HCT116 (cell line): ENCODE measurements at regions not wholly inside any gene's neighbourhood (a gene's known extent, or its start where the extent isn't known, plus 50 kb on each side); places are given as distances from the start of the nearest gene placed in this dataset.

Experiments
- CTCF ChIP-seq, 3 experiments: fragments of 200-600 bp in 1 of 3; sonication (generic) in 1 of 3; IDR thresholded peaks in 2 of 3; conservative IDR thresholded peaks in 1 of 3; 2 replicates each; pipeline ENCODE4 v1.5.1; 2012 to 2017; ENCODE audit warnings: low read depth in 2 of 3, low read length in 2 of 3, antibody characterized with exemption in 1 of 3, borderline replicate concordance in 1 of 3, control low read depth in 1 of 3, mild to moderate bottlenecking in 1 of 3, mixed read lengths in 1 of 3, mixed run types in 1 of 3, moderate library complexity in 1 of 3; ENCODE audit not compliant: insufficient read depth in 1 of 3
- MAX ChIP-seq: IDR thresholded peaks from 2 replicates; pipeline ENCODE4 v1.6.1; 2012
- POLR2A ChIP-seq: IDR thresholded peaks from 2 replicates; pipeline ENCODE4 v1.7.0; 2011; ENCODE audit warnings: borderline replicate concordance; ENCODE audit not compliant: insufficient read depth, insufficient read length; ENCODE audit errors: extremely low read depth
- SP1 ChIP-seq: IDR thresholded peaks from 2 replicates; pipeline ENCODE4 v1.6.1; 2012; ENCODE audit warnings: low read depth

GRCh38 chr5:97553604-97554452 lies 370.8 kb upstream of the RIOK2 start:
- TF ChIP-seq CTCF (IDR thresholded peaks at IDR 0.05 in 2 of 3, conservative IDR thresholded peaks at IDR 0.05 in 1 of 3; ENCODE audit: borderline replicate concordance in 1 of 3, insufficient read depth in 1 of 3, low read depth in 2 of 3, low read length in 2 of 3) = no peak
- TF ChIP-seq SP1 = no peak
- no peak for TF ChIP-seq MAX
- no peak for TF ChIP-seq POLR2A
